ENCODE measurements at regions not wholly inside any gene's neighbourhood (a gene's known extent, or its start where the extent isn't known, plus 50 kb on each side); places are given as distances from the start of the nearest gene placed in this dataset.
"Not testable (repeated sequence)": the region's sequence is repeated elsewhere in the genome, so short reads cannot be mapped to it uniquely, and the experiment has no call there.

GRCh38 chr7:69539531-69539930, 58.7 kb upstream of the AUTS2 start:
- Histone ChIP-seq H3K36me3 (ENCODE audit: insufficient read depth, low read length) (no peaks in the 10 kb centered on the region), H3K9me3 (ENCODE audit: low read depth, low read length) (no peaks in the 10 kb centered on the region), H3K27ac (no peak overlapping the region), H3K4me3 (no peak overlapping the region), H3K9ac (ENCODE audit: insufficient read length) (no peak overlapping the region)
- no peak for TF ChIP-seq FOXP2 (optimal IDR thresholded peaks at IDR 0.05; ENCODE audit: control extremely low read depth, extremely low read length, insufficient read depth)
- no peak for TF ChIP-seq EZH2 (IDR thresholded peaks at IDR 0.05)
- no peak for TF ChIP-seq POLR2AphosphoS5 (IDR thresholded peaks at IDR 0.05; ENCODE audit: borderline replicate concordance, low read depth, low read length)
- DNase-seq (ENCODE audit: low read depth, low spot score), result no peak

- H3K36me3 ChIP-seq (ENCODE audit: insufficient read depth, low read length), result no peaks in the 10 kb centered on the region
- H3K9me3 ChIP-seq (ENCODE audit: low read depth, low read length), result no peaks in the 10 kb centered on the region
- TF ChIP-seq FOXP2 (optimal IDR thresholded peaks at IDR 0.05; ENCODE audit: control extremely low read depth, extremely low read length, insufficient read depth), result no peak
- no peak for TF ChIP-seq POLR2AphosphoS5 (IDR thresholded peaks at IDR 0.05; ENCODE audit: borderline replicate concordance, low read depth, low read length)
- no peak for TF ChIP-seq EZH2 (IDR thresholded peaks at IDR 0.05)
- H3K27ac ChIP-seq, result no peak overlapping the region
- H3K9ac ChIP-seq (ENCODE audit: insufficient read length), result no peak overlapping the region
- no peak for DNase-seq (ENCODE audit: low read depth, low spot score)
- no peak overlapping the region for H3K4me3 ChIP-seq
These were observed 58.0 kb upstream of the AUTS2 start for GRCh38 chr7:69540287-69540686.

GRCh38 chr7:69541779-69542432, 56.4 kb upstream of the AUTS2 start:
- H3K4me3 ChIP-seq; DNase-seq (ENCODE audit: low read depth, low spot score); H3K9me3 ChIP-seq (ENCODE audit: low read depth, low read length); H3K9ac ChIP-seq (ENCODE audit: insufficient read length); H3K36me3 ChIP-seq (ENCODE audit: insufficient read depth, low read length); H3K27ac ChIP-seq: not testable (repeated sequence)

GRCh38 chr7:69545175-69545574, 53.1 kb upstream of the AUTS2 start:
- TF ChIP-seq EZH2 (IDR thresholded peaks at IDR 0.05) (no peak), POLR2AphosphoS5 (IDR thresholded peaks at IDR 0.05; ENCODE audit: borderline replicate concordance, low read depth, low read length) (no peak)
- Histone ChIP-seq H3K36me3 (ENCODE audit: insufficient read depth, low read length) (no peaks in the 10 kb centered on the region), H3K27ac (no peak overlapping the region), H3K4me3 (no peak overlapping the region), H3K9ac (ENCODE audit: insufficient read length) (no peak overlapping the region), H3K9me3 (ENCODE audit: low read depth, low read length) (no peaks in the 10 kb centered on the region)
- DNase-seq (ENCODE audit: low read depth, low spot score), result no peak
